GM12878 (cell line): ENCODE measurements at regions not wholly inside any gene's neighbourhood (a gene's known extent, or its start where the extent isn't known, plus 50 kb on each side); places are given as distances from the start of the nearest gene placed in this dataset.

Source experiments
- CTCF ChIP-seq, 3 experiments: IDR thresholded peaks in 2 of 3; conservative IDR thresholded peaks in 1 of 3; 2 replicates each; pipeline ENCODE4 v1.5.1; 2011; ENCODE audit warnings: low read depth in 3 of 3, low read length in 3 of 3, mild to moderate bottlenecking in 3 of 3, control low read depth in 2 of 3, moderate library complexity in 2 of 3, inconsistent platforms in 1 of 3, mixed read lengths in 1 of 3; ENCODE audit not compliant: control insufficient read depth in 2 of 3, insufficient read depth in 1 of 3; ENCODE audit errors: extremely low read depth in 1 of 3
- LARP7 ChIP-seq: fragments of 450-650 bp; IDR thresholded peaks from 2 replicates; pipeline ENCODE4 v1.6.1; 2017; ENCODE audit warnings: mild to moderate bottlenecking
- REST ChIP-seq: IDR thresholded peaks from 2 replicates; pipeline ENCODE4 v1.6.1; 2012; ENCODE audit warnings: mild to moderate bottlenecking, low read depth, low read length

GRCh38 chr11:92340839-92341238 lies 116.2 kb downstream of the FAT3 start:
- no peak for TF ChIP-seq LARP7
- TF ChIP-seq REST, result no peak
- peak; percentile 38 to 57 (median 45); a peak in 5 of 6 replicates for TF ChIP-seq CTCF (IDR thresholded peaks at IDR 0.05 in 2 of 3, conservative IDR thresholded peaks at IDR 0.05 in 1 of 3; ENCODE audit: control insufficient read depth in 2 of 3, extremely low read depth in 1 of 3, insufficient read depth in 1 of 3, low read depth in 3 of 3, low read length in 3 of 3)
